Small intestine (tissue), 7 donors: ENCODE measurements at regions not wholly inside any gene's neighbourhood (a gene's known extent, or its start where the extent isn't known, plus 50 kb on each side); places are given as distances from the start of the nearest gene placed in this dataset.

ENCODE experiments used
- DNase-seq, 2 donors: peaks; one replicate each; pipeline versions ENCODE4 v3.0.0 to v3.0.0-alpha.2; 2013
- FAIRE-seq: peaks from 2 replicates; lab custom pipeline; 2012; peaks lifted over from hg19 to GRCh38; lab: Jason Lieb, UNC
- H3K27ac ChIP-seq, 3 donors: one replicate each; pipeline ENCODE4 v1.5.1; 2013; ENCODE audit warnings: low read length in 2 of 3, mild to moderate bottlenecking in 2 of 3, control low read depth in 1 of 3, inconsistent platforms in 1 of 3, low read depth in 1 of 3, moderate library complexity in 1 of 3
- H3K27me3 ChIP-seq, 3 donors: one replicate each; pipeline ENCODE4 v1.6.1; 2013; ENCODE audit warnings: low read length in 3 of 3, inconsistent platforms in 1 of 3; ENCODE audit not compliant: control insufficient read depth in 3 of 3, insufficient read depth in 3 of 3
- H3K36me3 ChIP-seq, 3 donors: one replicate each; pipeline ENCODE4 v1.6.1; 2013; ENCODE audit warnings: low read length in 3 of 3, inconsistent platforms in 1 of 3, low read depth in 1 of 3, mild to moderate bottlenecking in 1 of 3, moderate library complexity in 1 of 3; ENCODE audit not compliant: control insufficient read depth in 3 of 3, insufficient read depth in 2 of 3
- H3K4me1 ChIP-seq, 3 donors: one replicate each; pipeline ENCODE4 v1.6.1; 2013; ENCODE audit warnings: low read length in 2 of 3, inconsistent platforms in 1 of 3, low read depth in 1 of 3, mild to moderate bottlenecking in 1 of 3, moderate library complexity in 1 of 3; ENCODE audit not compliant: control insufficient read depth in 3 of 3, insufficient read depth in 2 of 3
- H3K4me3 ChIP-seq, 3 donors: one replicate each; pipeline ENCODE4 v1.5.1; 2013; ENCODE audit warnings: low read length in 3 of 3, control low read depth in 1 of 3, inconsistent platforms in 1 of 3, low read depth in 1 of 3, mild to moderate bottlenecking in 1 of 3, moderate library complexity in 1 of 3
- H3K9me3 ChIP-seq, 2 donors: one replicate each; pipeline ENCODE4 v1.6.1; 2013; ENCODE audit warnings: low read depth in 1 of 2, low read length in 1 of 2; ENCODE audit not compliant: control insufficient read depth in 2 of 2, insufficient read depth in 1 of 2
- WGBS, 3 donors: extraction: QIAGEN DNeasy Blood & Tissue Kit; methylation state at CpG; one replicate each; pipeline ENCODE4 v1.1.7; 2013; 5-methylcytosine and 5-hydroxymethylcytosine counted together
- donor health status: healthy with polysubstance abuse.
- donor health status: control.
- donor health status: control.
- donor health status: Bipolar disorder and iron deficiency.
- donor health status: healthy.

DNA sequence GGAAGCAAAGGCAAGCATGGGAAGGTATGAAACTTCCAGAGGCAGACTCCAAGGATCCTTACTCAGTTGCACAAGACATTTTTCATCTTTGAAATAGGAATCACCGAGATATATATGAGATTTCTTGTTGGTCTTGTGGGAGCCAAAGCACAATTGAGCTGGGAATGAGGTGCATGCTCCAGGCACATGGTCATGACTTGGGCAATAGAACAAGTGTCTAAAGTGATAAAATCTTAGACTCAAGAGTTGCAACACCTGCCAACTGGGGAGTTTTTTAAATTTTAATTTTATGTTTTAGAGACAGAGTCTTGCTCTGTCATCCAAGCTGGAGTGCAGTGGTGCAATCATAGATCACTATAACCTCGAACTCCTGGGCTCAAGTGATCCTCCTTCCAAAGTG lies 169.5 kb upstream of the ADCY1 start:
- no peak overlapping the region for H3K27ac ChIP-seq
- peaks cover 0 to 5% of the 10 kb centered on the region in 2 donors for H3K9me3 ChIP-seq
- FAIRE-seq (no peak), DNase-seq (no peak)
- no peaks in the 10 kb centered on the region for H3K36me3 ChIP-seq
- H3K4me3 ChIP-seq, result no peak overlapping the region
- no peaks in the 10 kb centered on the region for H3K4me1 ChIP-seq
- 56 to 79% (median 64%) methylated on average over 2 of the region's 2 CpGs for WGBS, 3 donors
- no peaks in the 10 kb centered on the region for H3K27me3 ChIP-seq

- no peak for FAIRE-seq
- no peak for DNase-seq
- Histone ChIP-seq H3K36me3 (no peaks in the 10 kb centered on the region), H3K9me3 (peaks cover 0 to 13% of the 10 kb centered on the region in 2 donors), H3K4me1 (no peaks in the 10 kb centered on the region), H3K27me3 (no peaks in the 10 kb centered on the region), H3K27ac (no peak overlapping the region), H3K4me3 (no peak overlapping the region)
- WGBS, 3 donors, result 83 to 86% (median 84%) methylated on average over 26 to 27 of the region's 27 CpGs
Observed at GRCh38 chr7:45407730-45408408, 166.3 kb upstream of the ADCY1 start.

GRCh38 chr7:45408409-45408737 lies 165.8 kb upstream of the ADCY1 start:
- Histone ChIP-seq H3K4me1 (no peaks in the 10 kb centered on the region), H3K27me3 (no peaks in the 10 kb centered on the region), H3K27ac (no peak overlapping the region), H3K36me3 (no peaks in the 10 kb centered on the region), H3K9me3 (peaks cover 0 to 10% of the 10 kb centered on the region in 2 donors), H3K4me3 (no peak overlapping the region)
- DNase-seq (no peak), FAIRE-seq (no peak)
- WGBS, 3 donors, result 85 to 92% (median 88%) methylated on average over 5 of the region's 5 CpGs

DNA sequence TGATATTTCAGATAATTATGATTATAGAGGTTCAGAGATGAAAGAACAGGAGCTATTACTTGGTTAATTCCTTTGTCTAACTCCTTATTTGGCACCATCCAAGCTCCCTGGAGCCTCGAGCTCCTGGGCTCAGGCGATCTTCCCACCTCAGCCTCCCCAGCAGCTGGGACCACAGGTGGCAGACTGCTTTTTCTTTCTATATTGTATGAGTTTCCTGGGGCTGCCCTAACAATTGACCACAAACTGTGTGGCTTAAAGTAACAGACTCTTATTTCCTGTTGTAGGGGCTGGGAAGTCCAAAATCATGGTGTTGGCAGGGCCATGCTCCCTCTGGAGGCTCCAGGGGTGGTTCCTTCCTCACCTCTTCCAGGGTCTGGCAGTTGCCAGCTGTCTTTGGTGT lies 163.3 kb upstream of the ADCY1 start:
- no peak overlapping the region for H3K27ac ChIP-seq
- 44 to 72% (median 47%) methylated on average over 2 of the region's 2 CpGs for WGBS, 3 donors
- H3K4me3 ChIP-seq, result no peak overlapping the region
- no peaks in the 10 kb centered on the region for H3K4me1 ChIP-seq
- H3K36me3 ChIP-seq, result no peaks in the 10 kb centered on the region
- no peak for FAIRE-seq
- DNase-seq, result no peak
- no peaks in the 10 kb centered on the region for H3K27me3 ChIP-seq
- H3K9me3 ChIP-seq, result peaks cover 0 to 10% of the 10 kb centered on the region in 2 donors

DNA sequence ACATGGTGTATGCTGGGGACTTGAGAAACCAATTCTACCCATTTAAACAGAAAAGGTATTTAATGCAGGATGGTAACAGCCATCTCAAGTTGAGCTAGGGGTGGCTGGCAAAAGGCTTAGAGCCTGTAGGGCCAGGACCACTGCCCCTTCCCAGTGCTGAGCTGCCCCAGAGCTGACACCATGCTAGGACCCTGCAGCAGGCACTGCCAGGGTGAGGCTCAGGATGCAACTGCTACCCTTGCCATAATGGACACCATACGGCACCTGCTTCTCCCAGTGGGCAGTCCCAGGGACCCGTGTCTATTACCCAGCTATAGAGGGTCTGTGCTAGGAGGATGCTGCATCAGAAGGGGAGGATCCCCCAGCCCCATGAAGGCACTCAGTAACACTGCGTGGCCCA lies 160.7 kb upstream of the ADCY1 start:
- 72 to 84% (median 80%) methylated on average over 3 of the region's 3 CpGs for WGBS, 3 donors

DNA sequence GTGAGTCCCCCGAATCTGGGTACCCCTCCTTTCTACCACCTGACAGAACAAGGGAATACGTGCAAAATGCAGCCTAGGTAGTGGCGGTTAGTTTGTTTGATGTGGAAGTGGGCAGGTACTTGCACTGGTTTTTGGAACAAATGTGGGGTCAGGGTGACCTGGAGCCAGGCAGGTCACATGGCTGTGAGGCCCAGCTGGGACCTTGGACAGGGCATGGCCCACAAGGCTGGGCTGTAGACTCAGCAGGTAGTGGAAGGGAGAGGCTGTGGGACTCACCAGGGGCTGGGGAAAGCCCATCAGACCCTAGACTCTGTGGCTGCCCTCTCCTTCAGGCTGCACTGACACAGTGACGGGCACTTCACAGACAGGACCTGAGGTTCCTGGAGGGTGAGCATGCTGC lies 159.9 kb upstream of the ADCY1 start:
- no peak overlapping the region for H3K27ac ChIP-seq
- no peaks in the 10 kb centered on the region for H3K4me1 ChIP-seq
- no peak for DNase-seq
- FAIRE-seq, result no peak
- no peaks in the 10 kb centered on the region for H3K27me3 ChIP-seq
- H3K36me3 ChIP-seq, result no peaks in the 10 kb centered on the region
- WGBS, 3 donors, result 79 to 86% (median 82%) methylated on average over 4 of the region's 4 CpGs
- H3K9me3 ChIP-seq, result peaks cover 0 to 10% of the 10 kb centered on the region in 2 donors
- no peak overlapping the region for H3K4me3 ChIP-seq

More for the DNA sequence above, 160.7 kb upstream of the ADCY1 start:
- no peaks in the 10 kb centered on the region for H3K27me3 ChIP-seq
- FAIRE-seq (no peak), DNase-seq (no peak)
- no peaks in the 10 kb centered on the region for H3K4me1 ChIP-seq
- peaks cover 0 to 10% of the 10 kb centered on the region in 2 donors for H3K9me3 ChIP-seq
- H3K27ac ChIP-seq, result no peak overlapping the region
- no peak overlapping the region for H3K4me3 ChIP-seq
- no peaks in the 10 kb centered on the region for H3K36me3 ChIP-seq

GRCh38 chr7:45415265-45415664 lies 158.9 kb upstream of the ADCY1 start:
- Histone ChIP-seq H3K27ac (no peak overlapping the region), H3K36me3 (no peaks in the 10 kb centered on the region), H3K9me3 (peaks cover 0 to 10% of the 10 kb centered on the region in 2 donors), H3K27me3 (no peaks in the 10 kb centered on the region), H3K4me3 (no peak overlapping the region), H3K4me1 (no peaks in the 10 kb centered on the region)
- FAIRE-seq (no peak), DNase-seq (no peak)
- 65 to 80% (median 68%) methylated on average over 2 of the region's 2 CpGs for WGBS, 3 donors

- Histone ChIP-seq H3K4me3 (no peak overlapping the region), H3K27ac (no peak overlapping the region), H3K36me3 (no peaks in the 10 kb centered on the region), H3K9me3 (peaks cover 0 to 3% of the 10 kb centered on the region in 2 donors), H3K4me1 (no peaks in the 10 kb centered on the region), H3K27me3 (no peaks in the 10 kb centered on the region)
- FAIRE-seq (no peak), DNase-seq (no peak)
- WGBS, 3 donors, result 54 to 79% (median 63%) methylated on average over 1 of the region's 1 CpG
Observed at GRCh38 chr7:45416846-45417245, 157.3 kb upstream of the ADCY1 start.

DNA sequence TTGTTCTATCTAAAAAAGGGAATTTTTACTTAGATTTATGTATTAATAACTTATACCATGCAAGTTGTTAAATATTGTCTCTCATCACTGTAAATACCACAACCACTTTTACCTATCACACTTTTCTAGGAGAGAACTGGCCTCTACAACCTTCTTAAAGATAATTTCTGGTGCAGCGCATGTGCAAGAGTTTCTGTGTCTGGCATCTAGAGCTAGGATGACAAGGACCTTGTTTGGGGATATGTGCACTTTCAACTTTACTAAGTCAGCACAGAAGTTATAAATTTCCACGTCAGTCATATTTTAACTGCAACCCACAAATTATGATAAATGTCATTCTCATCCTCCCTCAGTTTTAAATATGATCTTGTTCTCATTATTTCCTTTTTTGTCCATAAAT lies 156.9 kb upstream of the ADCY1 start:
- DNase-seq (no peak), FAIRE-seq (no peak)
- 55 to 73% (median 71%) methylated on average over 2 of the region's 2 CpGs for WGBS, 3 donors
- Histone ChIP-seq H3K9me3 (peaks cover 0 to 3% of the 10 kb centered on the region in 2 donors), H3K4me3 (no peak overlapping the region), H3K4me1 (no peaks in the 10 kb centered on the region), H3K36me3 (no peaks in the 10 kb centered on the region), H3K27me3 (no peaks in the 10 kb centered on the region), H3K27ac (no peak overlapping the region)
